HCT116 (cell line): ENCODE measurements at regions not wholly inside any gene's neighbourhood (a gene's known extent, or its start where the extent isn't known, plus 50 kb on each side); places are given as distances from the start of the nearest gene placed in this dataset.

Experiments used
- ATAC-seq: fragments of 200-7000 bp; cut with Tn5 transposase; 2 replicates; pipeline ENCODE4 v1.9.1; 2020; ENCODE audit warnings: mild to moderate bottlenecking, moderate library complexity
- BruUV-seq: library from RNA; stranded (reverse); fragments of 400-500 nt; replicated peaks from 2 replicates; lab custom pipeline; 2021; lab: Mats Ljungman, UMichigan
- CTCF ChIA-PET: fragments of 300-600 bp; sonication (Branson Sonifier 250); formaldehyde crosslinking; loops from one replicate; lab custom pipeline; 2021; ENCODE audit warnings: antibody characterized with exemption; lab: Charles Lee
- POLR2A ChIA-PET: fragments of 300-600, 350-600 bp; sonication (Branson Sonifier 250); formaldehyde crosslinking; loops from one replicate; lab custom pipeline; 2021; ENCODE audit warnings: antibody characterized with exemption; lab: Charles Lee
- RAD21 ChIA-PET, 2 experiments: fragments of 300-600 bp; sonication (Branson Sonifier 250); formaldehyde crosslinking; loops; one replicate each; lab custom pipeline; 2023; ENCODE audit warnings: low total read pairs in 2 of 2; ENCODE audit not compliant: uncharacterized antibody in 2 of 2, unreplicated experiment in 2 of 2, low non-redundant PET in 1 of 2; lab: Charles Lee
- DNase-seq: peaks from one replicate; pipeline ENCODE4 v3.0.0-alpha.2; 2010; ENCODE audit warnings: low read depth, low spot score
- H2AFZ ChIP-seq: fragments of 200-600 bp; shearing (Covaris generic), sonication (generic); 2 replicates; pipeline ENCODE4 v1.6.1; 2017; ENCODE audit warnings: low read depth, mixed run types, mixed read lengths, antibody characterized with exemption, low read length; ENCODE audit not compliant: poor library complexity, severe bottlenecking
- H3K27ac ChIP-seq: 2 replicates; pipeline ENCODE4 v1.5.1; 2012; ENCODE audit warnings: low read depth, low read length
- H3K27me3 ChIP-seq: fragments of 200-600 bp; sonication (generic); 2 replicates; pipeline ENCODE4 v1.6.1; 2016; ENCODE audit warnings: mixed run types, low read length, mixed read lengths; ENCODE audit not compliant: insufficient read depth
- H3K36me3 ChIP-seq, 2 experiments: fragments of 200-500 bp in 1 of 2; fragments of 200-600 bp in 1 of 2; sonication (Bioruptor generic) in 1 of 2; sonication (generic) in 1 of 2; 2 replicates each; pipeline versions ENCODE4 v1.5.1 to v1.6.1; 2014 to 2016; ENCODE audit warnings: low read length in 2 of 2, inconsistent platforms in 1 of 2, mixed read lengths in 1 of 2, mixed run types in 1 of 2; ENCODE audit not compliant: insufficient read depth in 2 of 2, control insufficient read depth in 1 of 2
- H3K4me1 ChIP-seq, 2 experiments: fragments of 200-600 bp in 1 of 2; sonication (generic) in 1 of 2; 2 replicates each; pipeline versions ENCODE4 v1.5.1 to v1.6.1; 2012 to 2017; ENCODE audit warnings: low read length in 2 of 2, inconsistent platforms in 1 of 2, mild to moderate bottlenecking in 1 of 2, mixed read lengths in 1 of 2, mixed run types in 1 of 2, moderate library complexity in 1 of 2; ENCODE audit not compliant: insufficient read depth in 2 of 2, control insufficient read depth in 1 of 2
- H3K4me2 ChIP-seq: fragments of 200-600 bp; sonication (generic); 2 replicates; pipeline ENCODE4 v1.6.1; 2017; ENCODE audit warnings: mixed run types, low read length, mixed read lengths
- H3K4me3 ChIP-seq, 2 experiments: fragments of 200-600 bp in 1 of 2; sonication (generic) in 1 of 2; replicated peaks in 1 of 2; 2 replicates each; pipeline ENCODE4 v1.5.1; 2011 to 2016; ENCODE audit warnings: low read length in 2 of 2, control low read depth in 1 of 2, low read depth in 1 of 2, mild to moderate bottlenecking in 1 of 2, mixed read lengths in 1 of 2, mixed run types in 1 of 2
- H3K79me2 ChIP-seq: fragments of 200-600 bp; sonication (generic); 2 replicates; pipeline ENCODE4 v1.6.1; 2017; ENCODE audit warnings: mild to moderate bottlenecking, mixed run types, low read length, moderate library complexity, mixed read lengths; ENCODE audit not compliant: insufficient read depth
- H3K9ac ChIP-seq: fragments of 200-600 bp; sonication (generic); 2 replicates; pipeline ENCODE4 v1.6.1; 2016; ENCODE audit warnings: low read length, mixed read lengths
- H3K9me2 ChIP-seq: fragments of 200-600 bp; sonication (generic), shearing (Covaris generic); 2 replicates; pipeline ENCODE4 v1.6.1; 2017; ENCODE audit warnings: mixed run types, mild to moderate bottlenecking, moderate library complexity; ENCODE audit not compliant: insufficient read depth
- H3K9me3 ChIP-seq, 2 experiments: fragments of 200-500 bp in 1 of 2; fragments of 200-600 bp in 1 of 2; sonication (Bioruptor generic) in 1 of 2; sonication (generic) in 1 of 2; 2 replicates each; pipeline ENCODE4 v1.6.1; 2014 to 2017; ENCODE audit warnings: low read length in 2 of 2, mixed read lengths in 2 of 2, inconsistent platforms in 1 of 2, low read depth in 1 of 2, mild to moderate bottlenecking in 1 of 2, mixed run types in 1 of 2, moderate library complexity in 1 of 2; ENCODE audit not compliant: control insufficient read depth in 1 of 2, insufficient read depth in 1 of 2
- H4K20me1 ChIP-seq: fragments of 200-600 bp; sonication (generic), shearing (Covaris generic); 2 replicates; pipeline ENCODE4 v1.6.1; 2017; ENCODE audit warnings: mixed run types, mild to moderate bottlenecking, moderate library complexity; ENCODE audit not compliant: insufficient read depth
- RAD21 ChIP-seq: IDR thresholded peaks from 2 replicates; pipeline ENCODE4 v1.6.1; 2012; ENCODE audit warnings: low read depth, mild to moderate bottlenecking
- ZNF274 ChIP-seq: fragments of 200-500 bp; sonication (Bioruptor generic); IDR thresholded peaks from 2 replicates; pipeline ENCODE4 v1.6.1; 2014; ENCODE audit warnings: mild to moderate bottlenecking, low read depth, low read length, inconsistent platforms
- intact Hi-C: fragments of 100-400 bp; cut with micrococcal nuclease; formaldehyde crosslinking; loops from 2 replicates; pipeline ENCODE4 v1.10.0; 2022
- TF ChIP-seq, protein P1 (sequence below): IDR thresholded peaks from 2 replicates; pipeline ENCODE4 v1.6.1; 2012
- TF ChIP-seq, protein P2 (sequence below), 3 experiments: fragments of 200-600 bp in 1 of 3; sonication (generic) in 1 of 3; IDR thresholded peaks in 2 of 3; conservative IDR thresholded peaks in 1 of 3; 2 replicates each; pipeline ENCODE4 v1.5.1; 2012 to 2017; ENCODE audit warnings: low read depth in 2 of 3, low read length in 2 of 3, antibody characterized with exemption in 1 of 3, borderline replicate concordance in 1 of 3, control low read depth in 1 of 3, mild to moderate bottlenecking in 1 of 3, mixed read lengths in 1 of 3, mixed run types in 1 of 3, moderate library complexity in 1 of 3; ENCODE audit not compliant: insufficient read depth in 1 of 3

DNA sequence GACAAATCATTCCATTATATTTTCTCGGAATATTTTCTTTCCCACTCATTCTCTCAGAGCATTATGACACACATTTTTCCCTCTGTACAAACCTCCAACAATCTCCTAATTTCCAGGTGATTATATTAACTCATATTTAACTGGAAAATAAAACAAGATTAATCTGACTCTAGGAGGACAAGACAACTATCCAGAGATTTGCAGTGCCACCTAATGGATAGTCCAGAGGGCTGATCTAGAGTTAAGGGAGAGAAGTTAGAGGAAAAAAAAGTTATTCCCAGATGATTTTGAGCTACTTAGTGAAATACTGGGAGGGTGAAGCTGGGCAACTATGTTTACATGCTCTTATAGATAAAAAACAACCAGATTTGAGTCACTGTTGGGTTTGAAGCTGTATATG, 161.7 kb downstream of the ALX1 start:
- BruUV-seq = no TSS peak
- Histone ChIP-seq H3K27me3 (no peaks in the 10 kb centered on the region), H3K4me3 (no peak overlapping the region), H3K4me1 (no peaks in the 10 kb centered on the region), H3K9ac (no peak overlapping the region), H3K9me3 (no peaks in the 10 kb centered on the region), H4K20me1 (no peaks in the 10 kb centered on the region), H3K36me3 (no peaks in the 10 kb centered on the region)
- CTCF ChIA-PET = interaction anchor here (0.6 to 1.9 kb wide), 11 partner anchors 9 to 567 kb away, joined by 3 to 10 read pairs (median 5); no protein-coding TSS in a partner anchor
- ATAC-seq = peak; percentile 69
- DNase-seq = peak; percentile 16
- peak; percentile 61 for TF ChIP-seq RAD21
- no peak for TF ChIP-seq ZNF274
- TF ChIP-seq, protein P1, sequence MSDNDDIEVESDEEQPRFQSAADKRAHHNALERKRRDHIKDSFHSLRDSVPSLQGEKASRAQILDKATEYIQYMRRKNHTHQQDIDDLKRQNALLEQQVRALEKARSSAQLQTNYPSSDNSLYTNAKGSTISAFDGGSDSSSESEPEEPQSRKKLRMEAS = no peak
- TF ChIP-seq, protein P2, sequence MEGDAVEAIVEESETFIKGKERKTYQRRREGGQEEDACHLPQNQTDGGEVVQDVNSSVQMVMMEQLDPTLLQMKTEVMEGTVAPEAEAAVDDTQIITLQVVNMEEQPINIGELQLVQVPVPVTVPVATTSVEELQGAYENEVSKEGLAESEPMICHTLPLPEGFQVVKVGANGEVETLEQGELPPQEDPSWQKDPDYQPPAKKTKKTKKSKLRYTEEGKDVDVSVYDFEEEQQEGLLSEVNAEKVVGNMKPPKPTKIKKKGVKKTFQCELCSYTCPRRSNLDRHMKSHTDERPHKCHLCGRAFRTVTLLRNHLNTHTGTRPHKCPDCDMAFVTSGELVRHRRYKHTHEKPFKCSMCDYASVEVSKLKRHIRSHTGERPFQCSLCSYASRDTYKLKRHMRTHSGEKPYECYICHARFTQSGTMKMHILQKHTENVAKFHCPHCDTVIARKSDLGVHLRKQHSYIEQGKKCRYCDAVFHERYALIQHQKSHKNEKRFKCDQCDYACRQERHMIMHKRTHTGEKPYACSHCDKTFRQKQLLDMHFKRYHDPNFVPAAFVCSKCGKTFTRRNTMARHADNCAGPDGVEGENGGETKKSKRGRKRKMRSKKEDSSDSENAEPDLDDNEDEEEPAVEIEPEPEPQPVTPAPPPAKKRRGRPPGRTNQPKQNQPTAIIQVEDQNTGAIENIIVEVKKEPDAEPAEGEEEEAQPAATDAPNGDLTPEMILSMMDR (IDR thresholded peaks at IDR 0.05 in 2 of 3, conservative IDR thresholded peaks at IDR 0.05 in 1 of 3; ENCODE audit: borderline replicate concordance in 1 of 3, insufficient read depth in 1 of 3, low read depth in 2 of 3, low read length in 2 of 3) = peak; percentile 48 to 57 (median 55); a peak in 5 of 6 replicates
- TF ChIP-seq, all 23 proteins: peak for 2
- no peak overlapping the region for H3K27ac ChIP-seq
- ChIA-PET POLR2A (no interaction called here), RAD21 (interaction anchor here (0.6 to 0.9 kb wide), 2 partner anchors 285 to 286 kb away, joined by 3 to 4 read pairs; no protein-coding TSS in a partner anchor)
- intact Hi-C loops = loop anchor here (2.0 kb wide), 1 partner anchor 285 kb away; no protein-coding TSS in a partner anchor
- no peaks in the 10 kb centered on the region for H3K79me2 ChIP-seq
- H3K9me2 ChIP-seq = no peaks in the 10 kb centered on the region
- H3K4me2 ChIP-seq = no peak overlapping the region
- no peak overlapping the region for H2AFZ ChIP-seq
